IPS-18c (cell line): ENCODE measurements at regions not wholly inside any gene's neighbourhood (a gene's known extent, or its start where the extent isn't known, plus 50 kb on each side); places are given as distances from the start of the nearest gene placed in this dataset.

Experiments used
- H3K4me3 ChIP-seq: 2 replicates; pipeline ENCODE4 v1.7.0; 2013; ENCODE audit warnings: low read depth, mild to moderate bottlenecking, low read length, moderate library complexity; ENCODE audit not compliant: insufficient read depth
- H3K9me3 ChIP-seq: one replicate; pipeline ENCODE4 v1.6.1; 2013; ENCODE audit warnings: mild to moderate bottlenecking, low read length, moderate library complexity; ENCODE audit not compliant: control insufficient read depth, insufficient read depth

GRCh38 chr20:12406978-12407377 lies 489.3 kb downstream of the BTBD3 start:
- no peaks in the 10 kb centered on the region for H3K9me3 ChIP-seq
- H3K4me3 ChIP-seq: no peak overlapping the region

GRCh38 chr20:12409501-12409900 lies 491.8 kb downstream of the BTBD3 start:
- H3K9me3 ChIP-seq: no peaks in the 10 kb centered on the region
- H3K4me3 ChIP-seq: no peak overlapping the region

- Histone ChIP-seq H3K9me3 (no peaks in the 10 kb centered on the region), H3K4me3 (no peak overlapping the region)
Measured at GRCh38 chr20:12410783-12411182, 493.1 kb downstream of the BTBD3 start.

GRCh38 chr20:12411246-12411940 lies 493.7 kb downstream of the BTBD3 start:
- H3K4me3 ChIP-seq: no peak overlapping the region
- no peaks in the 10 kb centered on the region for H3K9me3 ChIP-seq

- Histone ChIP-seq H3K4me3 (no peak overlapping the region), H3K9me3 (no peaks in the 10 kb centered on the region)
Measured at GRCh38 chr20:12413116-12413515, 495.4 kb downstream of the BTBD3 start.

GRCh38 chr20:12414446-12415274 lies 497.0 kb downstream of the BTBD3 start:
- H3K4me3 ChIP-seq: no peak overlapping the region
- no peaks in the 10 kb centered on the region for H3K9me3 ChIP-seq

- Histone ChIP-seq H3K9me3 (no peaks in the 10 kb centered on the region), H3K4me3 (no peak overlapping the region)
Measured at GRCh38 chr20:12416281-12416680, 498.6 kb downstream of the BTBD3 start.

GRCh38 chr20:12433724-12434123 lies 516.0 kb downstream of the BTBD3 start:
- no peaks in the 10 kb centered on the region for H3K9me3 ChIP-seq
- no peak overlapping the region for H3K4me3 ChIP-seq

GRCh38 chr20:12434672-12435071 lies 517.0 kb downstream of the BTBD3 start:
- no peak overlapping the region for H3K4me3 ChIP-seq
- peaks cover 4% of the 10 kb centered on the region for H3K9me3 ChIP-seq

- peaks cover 4% of the 10 kb centered on the region for H3K9me3 ChIP-seq
- H3K4me3 ChIP-seq: no peak overlapping the region
Measured at GRCh38 chr20:12435268-12435667, 517.6 kb downstream of the BTBD3 start.

GRCh38 chr20:12453711-12454110 lies 536.0 kb downstream of the BTBD3 start:
- Histone ChIP-seq H3K4me3 (no peak overlapping the region), H3K9me3 (peaks cover 3% of the 10 kb centered on the region)

GRCh38 chr20:12455148-12455547 lies 537.5 kb downstream of the BTBD3 start:
- Histone ChIP-seq H3K4me3 (no peak overlapping the region), H3K9me3 (peaks cover 3% of the 10 kb centered on the region)

- no peaks in the 10 kb centered on the region for H3K9me3 ChIP-seq
- no peak overlapping the region for H3K4me3 ChIP-seq
Measured at GRCh38 chr20:12458241-12458640, 540.5 kb downstream of the BTBD3 start.

GRCh38 chr20:12464036-12464435 lies 544.7 kb upstream of the SPTLC3 start:
- no peak overlapping the region for H3K4me3 ChIP-seq
- H3K9me3 ChIP-seq: no peaks in the 10 kb centered on the region

- H3K9me3 ChIP-seq: no peaks in the 10 kb centered on the region
Measured at GRCh38 chr20:12466915-12467314, 541.9 kb upstream of the SPTLC3 start.

GRCh38 chr20:12467758-12468157 lies 541.0 kb upstream of the SPTLC3 start:
- Histone ChIP-seq H3K4me3 (no peak overlapping the region), H3K9me3 (no peaks in the 10 kb centered on the region)

More at GRCh38 chr20:12466915-12467314, 541.9 kb upstream of the SPTLC3 start:
- no peak overlapping the region for H3K4me3 ChIP-seq

GRCh38 chr20:12482661-12483060 lies 526.1 kb upstream of the SPTLC3 start:
- Histone ChIP-seq H3K9me3 (no peaks in the 10 kb centered on the region), H3K4me3 (no peak overlapping the region)

GRCh38 chr20:12502443-12502842 lies 506.3 kb upstream of the SPTLC3 start:
- no peaks in the 10 kb centered on the region for H3K9me3 ChIP-seq
- no peak overlapping the region for H3K4me3 ChIP-seq
